ENCODE measurements at regions not wholly inside any gene's neighbourhood (a gene's known extent, or its start where the extent isn't known, plus 50 kb on each side); places are given as distances from the start of the nearest gene placed in this dataset.

GRCh38 chr2:121044412-121044811 lies 240.6 kb downstream of the TFCP2L1 start:
- TF ChIP-seq CTCF (IDR thresholded peaks at IDR 0.05; ENCODE audit: insufficient read depth, low read depth, low read length, missing control alignments), result no peak
- DNase-seq (ENCODE audit: low read depth), result no peak
- H3K4me3 ChIP-seq (ENCODE audit: low read depth, low read length), result no peak overlapping the region

- TF ChIP-seq CTCF (IDR thresholded peaks at IDR 0.05; ENCODE audit: insufficient read depth, low read depth, low read length, missing control alignments), result no peak
- DNase-seq (ENCODE audit: low read depth), result no peak
- H3K4me3 ChIP-seq (ENCODE audit: low read depth, low read length), result no peak overlapping the region
These were observed 239.8 kb downstream of the TFCP2L1 start for GRCh38 chr2:121045245-121045644.

- no peak overlapping the region for H3K4me3 ChIP-seq (ENCODE audit: low read depth, low read length)
- TF ChIP-seq CTCF (IDR thresholded peaks at IDR 0.05; ENCODE audit: insufficient read depth, low read depth, low read length, missing control alignments), result no peak
- DNase-seq (ENCODE audit: low read depth), result no peak
These were observed 238.7 kb downstream of the TFCP2L1 start for GRCh38 chr2:121046335-121046734.

GRCh38 chr2:121047383-121047782 lies 237.6 kb downstream of the TFCP2L1 start:
- no peak for TF ChIP-seq CTCF (IDR thresholded peaks at IDR 0.05; ENCODE audit: insufficient read depth, low read depth, low read length, missing control alignments)
- DNase-seq (ENCODE audit: low read depth), result no peak
- H3K4me3 ChIP-seq (ENCODE audit: low read depth, low read length), result no peak overlapping the region

- no peak for DNase-seq (ENCODE audit: low read depth)
- no peak for TF ChIP-seq CTCF (IDR thresholded peaks at IDR 0.05; ENCODE audit: insufficient read depth, low read depth, low read length, missing control alignments)
- no peak overlapping the region for H3K4me3 ChIP-seq (ENCODE audit: low read depth, low read length)
These were observed 235.9 kb downstream of the TFCP2L1 start for GRCh38 chr2:121049131-121049530.

- no peak overlapping the region for H3K4me3 ChIP-seq (ENCODE audit: low read depth, low read length)
- DNase-seq (ENCODE audit: low read depth), result no peak
- no peak for TF ChIP-seq CTCF (IDR thresholded peaks at IDR 0.05; ENCODE audit: insufficient read depth, low read depth, low read length, missing control alignments)
These were observed 234.9 kb downstream of the TFCP2L1 start for GRCh38 chr2:121049950-121050585.

GRCh38 chr2:121051311-121051710 lies 233.7 kb downstream of the TFCP2L1 start:
- no peak for TF ChIP-seq CTCF (IDR thresholded peaks at IDR 0.05; ENCODE audit: insufficient read depth, low read depth, low read length, missing control alignments)
- no peak overlapping the region for H3K4me3 ChIP-seq (ENCODE audit: low read depth, low read length)
- no peak for DNase-seq (ENCODE audit: low read depth)
